GM12878 (cell line): ENCODE measurements at regions not wholly inside any gene's neighbourhood (a gene's known extent, or its start where the extent isn't known, plus 50 kb on each side); places are given as distances from the start of the nearest gene placed in this dataset.

Experiments used
- ATAC-seq: fragments of 200-7000 bp; cut with Tn5 transposase; 3 replicates; pipeline ENCODE4 v1.9.1; 2020; ENCODE audit warnings: mild to moderate bottlenecking, moderate library complexity
- BruUV-seq: library from RNA; stranded (reverse); fragments of 400-500 nt; replicated peaks from 2 replicates; lab custom pipeline; 2021; lab: Mats Ljungman, UMichigan
- CTCF ChIA-PET: fragments of 300-600 bp; sonication (Branson Sonifier 250); formaldehyde crosslinking; extraction: SDS; loops from one replicate; lab custom pipeline; 2021; ENCODE audit warnings: inconsistent platforms; lab: Yijun Ruan, JAX
- POLR2A ChIA-PET: fragments of 350-600 bp; formaldehyde crosslinking; extraction: SDS; loops from one replicate; lab custom pipeline; 2021; ENCODE audit warnings: inconsistent platforms; lab: Charles Lee
- RAD21 ChIA-PET: fragments of 300-600 bp; sonication (Branson Sonifier 250); formaldehyde crosslinking; loops from one replicate; lab custom pipeline; 2023; ENCODE audit warnings: antibody characterized with exemption; ENCODE audit not compliant: unreplicated experiment; lab: Charles Lee
- SMC1A ChIA-PET: fragments of 300-600 bp; sonication (Branson Sonifier 250); formaldehyde crosslinking; loops from one replicate; lab custom pipeline; 2023; ENCODE audit not compliant: unreplicated experiment, uncharacterized antibody; lab: Charles Lee
- DNase-seq: peaks from one replicate; pipeline ENCODE4 v3.0.0-alpha.2; 2011; ENCODE audit warnings: low read depth, low spot score
- FAIRE-seq: peaks from 3 replicates; lab custom pipeline; 2011; peaks lifted over from hg19 to GRCh38; lab: Jason Lieb, UNC
- H2AFZ ChIP-seq: 2 replicates; pipeline ENCODE4 v1.6.0; 2011; ENCODE audit warnings: low read depth, low read length, control low read depth; ENCODE audit not compliant: control insufficient read depth
- H3K27ac ChIP-seq: 2 replicates; pipeline ENCODE4 v1.5.1; 2011; ENCODE audit warnings: control low read depth; ENCODE audit not compliant: control insufficient read depth, insufficient read depth
- H3K27me3 ChIP-seq, 2 experiments: replicated peaks in 1 of 2; 2 replicates each; pipeline versions ENCODE4 v1.6.0 to v1.6.1; 2011; ENCODE audit warnings: low read length in 1 of 2; ENCODE audit not compliant: control insufficient read depth in 2 of 2, insufficient read depth in 2 of 2
- H3K36me3 ChIP-seq, 2 experiments: 2 replicates each; pipeline ENCODE4 v1.5.1; 2011; ENCODE audit warnings: low read length in 1 of 2; ENCODE audit not compliant: control insufficient read depth in 2 of 2, insufficient read depth in 2 of 2
- H3K4me1 ChIP-seq: 2 replicates; pipeline ENCODE4 v1.6.1; 2011; ENCODE audit warnings: mild to moderate bottlenecking, low read length, moderate library complexity, mixed read lengths; ENCODE audit not compliant: control insufficient read depth, insufficient read depth
- H3K4me2 ChIP-seq: 2 replicates; pipeline ENCODE4 v1.6.0; 2011; ENCODE audit warnings: control low read depth; ENCODE audit not compliant: control insufficient read depth, insufficient read depth
- H3K4me3 ChIP-seq: fragments of 200-600 bp; sonication (generic); 2 replicates; pipeline ENCODE4 v1.5.1; 2016
- H3K79me2 ChIP-seq: 2 replicates; pipeline ENCODE4 v1.6.0; 2011; ENCODE audit warnings: low read length; ENCODE audit not compliant: control insufficient read depth, insufficient read depth
- H3K9ac ChIP-seq: 2 replicates; pipeline ENCODE4 v1.8.0; 2011; ENCODE audit warnings: low read length, control low read depth, mixed read lengths; ENCODE audit not compliant: control insufficient read depth, insufficient read depth
- H3K9me3 ChIP-seq: replicated peaks from 3 replicates; pipeline ENCODE4 v1.5.1; 2011; ENCODE audit warnings: mild to moderate bottlenecking, low read length; ENCODE audit not compliant: control insufficient read depth, insufficient read depth
- H4K20me1 ChIP-seq: 2 replicates; pipeline ENCODE4 v1.6.0; 2011; ENCODE audit not compliant: control insufficient read depth, insufficient read depth
- BACH1 ChIP-seq: fragments of 450-650 bp; IDR thresholded peaks from 2 replicates; pipeline ENCODE4 v1.6.1; 2017; ENCODE audit warnings: mild to moderate bottlenecking, borderline replicate concordance
- HCFC1 ChIP-seq: fragments of 150-350 bp; IDR thresholded peaks from 2 replicates; pipeline ENCODE4 v1.6.1; 2014; ENCODE audit warnings: low read length
- HDAC6 ChIP-seq: fragments of 200-600 bp; sonication (generic); IDR thresholded peaks from one replicate; pipeline ENCODE4 v1.8.0; 2017; ENCODE audit warnings: antibody characterized with exemption; ENCODE audit not compliant: unreplicated experiment
- MTA3 ChIP-seq: IDR thresholded peaks from 2 replicates; pipeline ENCODE4 v1.6.1; 2012; ENCODE audit warnings: low read length, inconsistent platforms, borderline replicate concordance
- NBN ChIP-seq: fragments of 450-650 bp; IDR thresholded peaks from 2 replicates; pipeline ENCODE4 v1.6.1; 2016
- SP1 ChIP-seq: IDR thresholded peaks from one replicate; pipeline ENCODE4 v1.6.1; 2011; ENCODE audit warnings: low read depth, low read length
- SREBF1 ChIP-seq: IDR thresholded peaks from 2 replicates; pipeline ENCODE4 v1.6.1; 2012; ENCODE audit warnings: mild to moderate bottlenecking, low read length
- STAT3 ChIP-seq: IDR thresholded peaks from 2 replicates; pipeline ENCODE4 v1.6.1; 2011; ENCODE audit warnings: low read depth, low read length, improper control_type of control experiment
- SUPT20H ChIP-seq: IDR thresholded peaks from 2 replicates; pipeline ENCODE4 v1.6.1; 2011; ENCODE audit warnings: low read depth, mild to moderate bottlenecking, low read length, moderate library complexity, borderline replicate concordance; ENCODE audit not compliant: control insufficient read depth
- SUZ12 ChIP-seq: fragments of 200-600 bp; sonication (generic); IDR thresholded peaks from one replicate; pipeline ENCODE4 v1.6.1; 2018; ENCODE audit warnings: antibody characterized with exemption, mild to moderate bottlenecking; ENCODE audit not compliant: unreplicated experiment
- WGBS: methylation state at CpG from one replicate; pipeline ENCODE4 v1.1.6; 2016; ENCODE audit warnings: low lambda C conversion rate; ENCODE audit not compliant: insufficient replicate concordance, insufficient coverage; ENCODE audit errors: missing lambda C conversion rate; 5-methylcytosine and 5-hydroxymethylcytosine counted together
- in situ Hi-C: fragments of 300-500 bp; cut with MboI; formaldehyde crosslinking; loops from 9 replicates; pipeline ENCODE4 v1.14.3; 2018; ENCODE audit warnings: mixed read lengths
- intact Hi-C: fragments of 100-400 bp; cut with micrococcal nuclease; formaldehyde crosslinking; loops from one replicate; pipeline ENCODE4 v1.14.2; 2022; ENCODE audit not compliant: unreplicated experiment
- TF ChIP-seq, protein P1 (sequence below): fragments of 450-650 bp; IDR thresholded peaks from 2 replicates; pipeline ENCODE4 v1.6.1; 2017; ENCODE audit warnings: borderline replicate concordance

DNA sequence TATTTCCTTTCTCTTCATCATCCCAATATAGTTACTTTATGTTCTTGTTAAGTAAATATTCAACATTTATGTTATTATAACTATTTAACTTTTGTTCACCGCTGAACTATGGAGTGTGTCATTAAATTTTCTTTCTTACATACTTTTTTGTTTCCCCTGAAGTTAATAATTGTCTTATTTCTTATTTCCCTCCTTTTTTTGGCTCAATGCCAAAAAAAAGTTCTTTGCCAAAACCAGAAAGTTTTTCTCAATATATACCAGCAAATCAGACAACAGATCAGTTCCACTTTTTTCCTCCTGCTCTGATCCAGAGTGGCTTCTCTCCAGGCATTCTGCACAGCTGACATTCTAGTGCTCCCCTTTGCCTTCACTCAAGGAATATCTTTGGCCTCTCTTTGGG, 187.0 kb upstream of the PPARGC1A start:
- Histone ChIP-seq H4K20me1 (no peaks in the 10 kb centered on the region), H3K4me1 (no peaks in the 10 kb centered on the region), H3K27ac (no peak overlapping the region), H3K36me3 (no peaks in the 10 kb centered on the region), H3K9ac (no peak overlapping the region), H3K27me3 (no peaks in the 10 kb centered on the region), H2AFZ (no peak overlapping the region), H3K9me3 (no peaks in the 10 kb centered on the region), H3K79me2 (no peaks in the 10 kb centered on the region), H3K4me3 (no peak overlapping the region), H3K4me2 (no peak overlapping the region)
- no peak for ATAC-seq
- ChIA-PET POLR2A (no interaction called here), SMC1A (no interaction called here), RAD21 (no interaction called here), CTCF (no interaction called here)
- no peak for FAIRE-seq
- no TSS peak for BruUV-seq
- in situ Hi-C loops = no loop called here
- intact Hi-C loops = no loop called here
- no peak for DNase-seq
- 68% methylated on average over 1 of the region's 1 CpG for WGBS
- no peak for TF ChIP-seq SUPT20H
- no peak for TF ChIP-seq NBN
- no peak for TF ChIP-seq STAT3
- TF ChIP-seq SREBF1 = no peak
- TF ChIP-seq HCFC1 = no peak
- TF ChIP-seq HDAC6 = no peak
- TF ChIP-seq BACH1 = no peak
- TF ChIP-seq, protein P1, sequence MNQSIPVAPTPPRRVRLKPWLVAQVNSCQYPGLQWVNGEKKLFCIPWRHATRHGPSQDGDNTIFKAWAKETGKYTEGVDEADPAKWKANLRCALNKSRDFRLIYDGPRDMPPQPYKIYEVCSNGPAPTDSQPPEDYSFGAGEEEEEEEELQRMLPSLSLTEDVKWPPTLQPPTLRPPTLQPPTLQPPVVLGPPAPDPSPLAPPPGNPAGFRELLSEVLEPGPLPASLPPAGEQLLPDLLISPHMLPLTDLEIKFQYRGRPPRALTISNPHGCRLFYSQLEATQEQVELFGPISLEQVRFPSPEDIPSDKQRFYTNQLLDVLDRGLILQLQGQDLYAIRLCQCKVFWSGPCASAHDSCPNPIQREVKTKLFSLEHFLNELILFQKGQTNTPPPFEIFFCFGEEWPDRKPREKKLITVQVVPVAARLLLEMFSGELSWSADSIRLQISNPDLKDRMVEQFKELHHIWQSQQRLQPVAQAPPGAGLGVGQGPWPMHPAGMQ = no peak
- no peak for TF ChIP-seq SUZ12
- TF ChIP-seq MTA3 = no peak
- TF ChIP-seq SP1 = no peak
